ENCODE measurements at regions not wholly inside any gene's neighbourhood (a gene's known extent, or its start where the extent isn't known, plus 50 kb on each side); places are given as distances from the start of the nearest gene placed in this dataset.

GRCh38 chr12:14252697-14253096, 112.8 kb upstream of the ATF7IP start:
- no peak for DNase-seq
- no peak overlapping the region for H3K4me3 ChIP-seq
- H3K27ac ChIP-seq, result no peak overlapping the region
- intact Hi-C loops (cut with DNase I), result no loop called here
- H3K4me1 ChIP-seq (replicated peaks in 1 of 2), result peaks cover 20 to 33% of the 10 kb centered on the region in 2 donors
- H3K27me3 ChIP-seq, result no peaks in the 10 kb centered on the region
- H3K9me3 ChIP-seq (replicated peaks in 1 of 3), result no peaks in the 10 kb centered on the region
- 67 to 91% (median 85%) methylated on average over 6 of the region's 6 CpGs for WGBS, 4 donors
- no peaks in the 10 kb centered on the region for H3K36me3 ChIP-seq (replicated peaks in 1 of 2)
- TF ChIP-seq CTCF (IDR thresholded peaks at IDR 0.05) (no peak), POLR2A (IDR thresholded peaks at IDR 0.05) (no peak)

- 91 to 100% (median 99%) methylated on average over 3 of the region's 3 CpGs for WGBS, 4 donors
- Histone ChIP-seq H3K27ac (no peak overlapping the region), H3K9me3 (replicated peaks in 1 of 3) (no peaks in the 10 kb centered on the region), H3K27me3 (no peaks in the 10 kb centered on the region), H3K4me3 (no peak overlapping the region), H3K4me1 (replicated peaks in 1 of 2) (peaks cover 20 to 39% of the 10 kb centered on the region in 2 donors), H3K36me3 (replicated peaks in 1 of 2) (no peaks in the 10 kb centered on the region)
- intact Hi-C loops (cut with DNase I), result no loop called here
- DNase-seq, result no peak
- TF ChIP-seq POLR2A (IDR thresholded peaks at IDR 0.05) (no peak), CTCF (IDR thresholded peaks at IDR 0.05) (no peak)
Observed at GRCh38 chr12:14253496-14253895, 112.0 kb upstream of the ATF7IP start.

- Histone ChIP-seq H3K27ac (no peak overlapping the region), H3K9me3 (replicated peaks in 1 of 3) (no peaks in the 10 kb centered on the region), H3K4me3 (no peak overlapping the region), H3K27me3 (no peaks in the 10 kb centered on the region), H3K4me1 (replicated peaks in 1 of 2) (peaks cover 20 to 43% of the 10 kb centered on the region in 2 donors), H3K36me3 (replicated peaks in 1 of 2) (no peaks in the 10 kb centered on the region)
- 93 to 98% (median 96%) methylated on average over 6 of the region's 6 CpGs for WGBS, 4 donors
- intact Hi-C loops (cut with DNase I), result no loop called here
- no peak for DNase-seq
- TF ChIP-seq CTCF (IDR thresholded peaks at IDR 0.05) (no peak), POLR2A (IDR thresholded peaks at IDR 0.05) (no peak)
Observed at GRCh38 chr12:14254781-14255180, 110.7 kb upstream of the ATF7IP start.

GRCh38 chr12:14256121-14256520, 109.4 kb upstream of the ATF7IP start:
- Histone ChIP-seq H3K36me3 (replicated peaks in 1 of 2) (no peaks in the 10 kb centered on the region), H3K27ac (peak overlapping the region in 1 of 5 donors; percentile 89), H3K9me3 (replicated peaks in 1 of 3) (no peaks in the 10 kb centered on the region), H3K27me3 (no peaks in the 10 kb centered on the region), H3K4me3 (no peak overlapping the region), H3K4me1 (replicated peaks in 1 of 2) (peaks cover 24 to 55% of the 10 kb centered on the region in 2 donors)
- intact Hi-C loops (cut with DNase I), result no loop called here
- no peak for DNase-seq
- 50 to 56% (median 52%) methylated on average over 6 of the region's 6 CpGs for WGBS, 4 donors
- TF ChIP-seq POLR2A (IDR thresholded peaks at IDR 0.05), result no peak
- TF ChIP-seq CTCF (IDR thresholded peaks at IDR 0.05), result no peak

Data from adrenal gland (tissue), 9 donors.